Thyroid gland (tissue), 4 donors: ENCODE measurements at regions not wholly inside any gene's neighbourhood (a gene's known extent, or its start where the extent isn't known, plus 50 kb on each side); places are given as distances from the start of the nearest gene placed in this dataset.

Experiments used
- CTCF ChIP-seq, 6 experiments: fragments of 200-600 bp in 3 of 6; fragments of 450-650 bp in 3 of 6; sonication (generic) in 3 of 6; IDR thresholded peaks; one replicate each; pipeline ENCODE4 v1.5.1; 2016 to 2019; ENCODE audit warnings: antibody characterized with exemption in 6 of 6, mild to moderate bottlenecking in 2 of 6, inconsistent platforms in 1 of 6, moderate library complexity in 1 of 6
- POLR2A ChIP-seq, 2 donors: fragments of 450-650 bp; IDR thresholded peaks; one replicate each; pipeline ENCODE4 v1.6.1; 2017; ENCODE audit warnings: antibody characterized with exemption in 2 of 2, mild to moderate bottlenecking in 2 of 2, moderate library complexity in 1 of 2

- TF ChIP-seq CTCF (IDR thresholded peaks at IDR 0.05) (no peak), POLR2A (IDR thresholded peaks at IDR 0.05) (no peak)
These were observed 295.5 kb upstream of the EEF2KMT start for GRCh38 chr16:5393070-5393469.
